DMS 273 treated with DMSO at 0.1 percent for 48 hours (cell line): ENCODE measurements at regions not wholly inside any gene's neighbourhood (a gene's known extent, or its start where the extent isn't known, plus 50 kb on each side); places are given as distances from the start of the nearest gene placed in this dataset.
"Not testable (repeated sequence)": the region's sequence is repeated elsewhere in the genome, so short reads cannot be mapped to it uniquely, and the experiment has no call there.

ENCODE experiments used
- DNase-seq: peaks from one replicate; lab custom pipeline; 2025; lab: John Stamatoyannopoulos, UW

- DNase-seq = no peak
These were observed 496.7 kb downstream of the EBF1 start for GRCh38 chr5:158602981-158603380.

DNA sequence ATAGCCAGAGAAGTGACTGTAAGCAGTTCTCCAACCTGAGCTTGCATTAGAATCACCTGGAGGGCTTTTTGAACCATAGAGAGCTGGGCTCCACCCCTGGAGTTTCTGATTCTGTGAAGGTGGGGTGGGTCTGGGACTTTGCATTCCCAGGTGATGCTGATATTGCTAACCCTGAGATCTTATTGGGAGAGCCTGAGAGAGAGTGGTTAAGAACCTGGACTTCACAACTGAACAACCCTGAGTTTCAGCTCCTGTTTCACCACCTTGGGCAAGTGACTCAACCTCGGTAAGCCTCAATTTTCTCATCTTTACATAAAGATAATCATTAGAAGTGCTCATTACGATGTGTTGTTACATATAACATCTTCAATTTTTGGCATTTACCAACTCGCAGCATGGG, 498.6 kb downstream of the EBF1 start:
- DNase-seq = no peak

DNA sequence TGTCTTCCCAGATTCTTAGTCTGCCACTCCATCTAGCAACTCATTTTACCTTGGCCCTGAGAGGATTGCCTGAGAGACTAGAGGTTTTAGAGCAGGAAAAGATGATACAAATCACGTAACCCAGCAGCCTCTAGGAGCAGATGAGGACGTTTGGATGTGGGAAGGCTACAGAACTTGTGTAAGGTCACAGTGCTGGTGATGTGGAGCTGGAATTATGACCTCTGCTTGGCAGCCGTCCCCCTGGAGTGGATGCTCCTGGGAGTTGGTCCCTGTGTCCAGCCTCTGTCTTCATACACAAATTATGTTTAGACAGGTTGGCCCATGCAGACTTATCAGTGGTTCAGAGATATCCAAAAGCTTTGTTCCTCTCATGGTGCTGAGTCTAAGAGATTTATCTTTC, 499.0 kb downstream of the EBF1 start:
- no peak for DNase-seq

DNA sequence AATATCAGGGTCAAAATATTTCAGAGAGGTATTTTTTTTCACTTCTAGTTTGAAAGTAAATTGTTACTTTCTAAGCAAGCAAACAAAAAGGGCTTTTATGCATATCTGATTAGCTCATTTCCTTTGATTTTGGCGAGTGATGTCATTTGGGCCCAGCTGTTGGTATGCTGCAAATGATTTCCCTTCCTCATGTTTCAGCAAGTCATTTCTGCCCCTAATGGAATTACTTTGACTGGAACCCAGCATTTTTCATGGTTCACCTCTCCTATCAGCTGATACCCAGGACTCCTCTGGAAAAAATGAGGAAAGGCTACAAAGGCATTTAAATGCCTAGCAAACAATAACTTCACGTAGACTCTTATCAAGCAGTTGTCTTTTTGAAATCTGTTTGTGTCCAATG, 500.6 kb downstream of the EBF1 start:
- no peak for DNase-seq

DNA sequence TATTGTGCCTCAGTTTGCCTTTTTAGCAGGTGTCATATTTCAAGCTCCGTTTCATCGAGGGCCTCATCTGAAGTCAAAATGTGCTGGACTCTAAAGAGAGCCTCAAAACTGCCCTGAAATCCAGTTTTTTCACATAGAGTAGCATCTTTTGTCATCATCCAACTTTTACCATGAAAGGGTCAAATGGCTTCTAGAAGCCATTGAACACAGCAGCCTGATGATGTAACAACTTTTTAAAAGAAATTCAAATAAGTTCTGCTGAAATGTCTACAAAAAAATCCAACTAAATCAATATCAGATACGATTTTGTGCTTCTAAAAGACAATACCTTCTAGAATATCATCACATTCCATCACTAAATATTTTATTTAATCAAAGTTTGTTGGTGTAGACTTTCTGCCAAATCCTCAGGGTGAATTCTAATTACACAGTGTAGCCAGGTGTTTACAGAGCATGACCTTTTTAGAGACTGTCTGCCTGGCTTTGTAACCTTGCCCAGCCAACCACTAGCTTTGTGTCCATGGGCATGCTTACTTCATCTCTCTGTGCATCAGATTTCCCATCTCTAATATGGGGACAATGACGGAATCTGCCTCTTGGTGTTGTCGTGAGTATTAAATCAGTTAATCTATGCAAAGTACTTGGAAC, 505.0 kb downstream of the EBF1 start:
- no peak for DNase-seq

DNA sequence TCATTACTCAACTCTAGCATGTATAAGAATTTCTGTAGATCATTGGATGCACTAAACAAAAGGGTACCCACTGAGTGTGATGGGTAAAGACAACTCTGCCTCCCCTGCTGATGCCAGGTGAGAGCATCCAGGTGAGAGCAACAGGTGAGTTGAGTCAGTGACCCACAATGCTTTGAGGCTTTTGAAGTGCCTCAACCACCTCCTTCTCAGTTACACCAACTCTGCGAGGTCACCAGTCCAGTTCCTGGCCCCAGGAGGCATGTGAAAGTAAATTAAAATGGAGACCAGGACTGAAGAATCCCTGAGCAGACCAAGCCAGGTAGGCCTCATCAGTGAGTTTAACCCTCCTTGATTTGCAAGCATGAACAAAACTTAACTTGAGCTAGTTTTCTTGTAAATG, 505.8 kb downstream of the EBF1 start:
- no peak for DNase-seq

- DNase-seq = no peak
These were observed 508.3 kb downstream of the EBF1 start for GRCh38 chr5:158591301-158591863.

GRCh38 chr5:158590746-158591300, 508.9 kb downstream of the EBF1 start:
- DNase-seq = no peak

DNA sequence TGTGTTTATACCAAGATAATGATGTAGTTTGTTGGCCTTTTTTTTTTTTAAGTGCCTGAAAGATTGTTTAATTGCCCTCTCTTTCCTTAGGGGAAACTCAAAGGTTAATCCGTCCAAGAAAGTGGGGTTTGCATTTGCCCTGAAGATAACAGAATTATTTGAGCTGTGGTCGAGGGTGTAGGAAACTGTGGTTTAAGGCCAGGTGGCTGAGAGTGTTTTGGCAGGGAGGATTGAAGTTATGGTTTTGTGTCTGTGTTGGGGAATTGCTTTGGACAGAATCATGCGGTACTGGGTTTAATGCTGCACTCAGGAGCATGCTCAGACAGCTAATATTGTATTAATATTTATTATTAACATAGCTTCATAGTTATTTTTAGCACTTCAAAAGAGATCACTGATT, 509.8 kb downstream of the EBF1 start:
- no peak for DNase-seq

GRCh38 chr5:158588617-158589016, 511.1 kb downstream of the EBF1 start:
- no peak for DNase-seq

DNA sequence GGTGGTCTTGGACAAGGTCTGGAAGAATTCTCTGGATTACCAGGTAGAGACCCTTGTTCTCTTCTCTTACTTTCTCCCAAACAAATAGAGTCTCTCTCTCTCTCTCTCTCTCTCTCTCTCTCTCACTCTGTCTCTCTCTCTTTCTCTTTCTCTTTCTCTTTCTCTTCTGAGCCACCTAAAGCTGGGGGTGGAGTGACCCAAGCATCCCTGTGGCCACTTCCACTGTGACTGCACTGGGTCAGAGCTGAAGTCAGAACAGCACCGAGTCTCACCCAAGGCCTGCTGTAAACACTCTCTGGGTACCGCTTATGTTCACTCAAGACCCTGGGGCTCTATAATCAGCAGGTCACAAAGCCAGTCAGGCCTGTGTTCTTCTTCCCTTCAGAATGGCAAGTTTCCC, 513.7 kb downstream of the EBF1 start:
- no peak for DNase-seq

DNA sequence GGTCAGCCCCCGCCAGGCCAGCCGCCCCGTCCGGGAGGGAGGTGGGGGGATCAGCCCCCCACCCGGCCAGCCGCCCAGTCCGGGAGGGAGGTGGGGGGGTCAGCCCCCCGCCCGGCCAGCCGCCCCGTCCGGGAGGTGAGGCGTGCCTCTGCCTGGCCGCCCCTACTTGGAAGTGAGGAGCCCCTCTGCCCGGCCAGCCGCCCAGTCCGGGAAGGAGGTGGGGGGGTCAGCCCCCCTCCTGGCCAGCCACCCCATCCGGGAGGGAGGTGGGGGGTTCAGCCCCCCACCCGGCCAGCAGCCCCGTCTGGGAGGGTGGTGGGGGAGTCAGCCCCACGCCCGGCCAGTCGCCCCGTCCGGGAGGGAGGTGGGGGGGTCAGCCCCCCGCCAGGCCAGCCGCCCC, 517.0 kb downstream of the EBF1 start:
- DNase-seq = not testable (repeated sequence)

DNA sequence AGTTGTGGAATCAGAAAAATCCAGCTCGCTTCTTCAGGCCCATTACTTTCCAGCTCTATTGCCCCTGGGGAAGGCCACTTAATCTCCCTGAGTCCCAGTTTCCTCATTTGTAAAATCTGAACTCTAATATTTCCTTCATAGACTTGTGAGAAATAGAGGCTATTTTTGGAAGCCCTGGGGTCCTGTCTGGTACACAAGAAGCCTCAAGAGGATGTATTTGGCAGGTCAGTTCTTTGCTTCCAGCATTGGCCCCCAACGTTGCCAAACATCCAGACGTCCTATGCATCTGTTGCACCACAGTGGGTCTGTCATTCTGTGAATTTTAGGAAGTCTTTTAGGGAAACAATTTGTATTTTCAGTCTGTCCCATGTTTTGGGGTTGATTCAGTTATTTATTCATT, 525.9 kb downstream of the EBF1 start:
- no peak for DNase-seq

GRCh38 chr5:158570502-158570901, 529.2 kb downstream of the EBF1 start:
- no peak for DNase-seq

- no peak for DNase-seq
These were observed 530.2 kb downstream of the EBF1 start for GRCh38 chr5:158569534-158569933.

DNA sequence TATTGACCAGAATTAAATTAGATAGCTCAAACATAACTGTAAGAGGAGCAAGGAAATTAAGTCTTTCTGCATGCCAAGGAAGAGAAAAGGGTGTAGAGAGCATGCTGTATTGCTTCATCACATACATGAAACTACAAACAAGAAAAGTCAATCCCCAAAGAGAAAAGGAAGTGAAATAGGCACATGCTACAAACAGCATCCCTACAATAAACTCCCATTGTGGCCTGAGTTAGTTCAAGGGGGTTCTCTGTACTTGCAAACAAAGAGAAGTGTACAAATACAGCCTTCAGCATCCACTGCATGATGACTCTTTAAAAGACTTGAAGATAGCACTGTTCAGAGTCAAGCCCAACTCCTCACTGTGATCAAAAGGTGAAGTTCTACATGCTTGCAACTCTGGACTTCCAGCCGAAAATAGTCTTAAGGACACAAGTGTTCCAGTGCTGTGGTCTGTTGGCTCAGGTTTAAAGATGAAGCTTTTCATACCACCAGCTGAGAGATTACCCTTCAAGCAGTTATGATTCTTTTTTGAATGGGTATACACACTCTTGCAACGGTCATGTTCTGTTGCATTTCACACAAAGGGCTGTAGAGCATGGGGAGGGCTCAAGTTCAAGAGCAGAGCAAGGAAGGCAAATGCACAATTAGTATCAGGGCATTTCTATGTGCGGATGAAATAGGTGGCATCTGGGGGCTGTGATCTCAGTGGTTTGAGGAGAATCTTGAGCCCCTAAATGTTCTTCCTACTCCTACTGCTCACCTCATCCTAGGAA, 534.5 kb downstream of the EBF1 start:
- DNase-seq = no peak

GRCh38 chr5:158563760-158564390, 535.8 kb downstream of the EBF1 start:
- DNase-seq = no peak

DNA sequence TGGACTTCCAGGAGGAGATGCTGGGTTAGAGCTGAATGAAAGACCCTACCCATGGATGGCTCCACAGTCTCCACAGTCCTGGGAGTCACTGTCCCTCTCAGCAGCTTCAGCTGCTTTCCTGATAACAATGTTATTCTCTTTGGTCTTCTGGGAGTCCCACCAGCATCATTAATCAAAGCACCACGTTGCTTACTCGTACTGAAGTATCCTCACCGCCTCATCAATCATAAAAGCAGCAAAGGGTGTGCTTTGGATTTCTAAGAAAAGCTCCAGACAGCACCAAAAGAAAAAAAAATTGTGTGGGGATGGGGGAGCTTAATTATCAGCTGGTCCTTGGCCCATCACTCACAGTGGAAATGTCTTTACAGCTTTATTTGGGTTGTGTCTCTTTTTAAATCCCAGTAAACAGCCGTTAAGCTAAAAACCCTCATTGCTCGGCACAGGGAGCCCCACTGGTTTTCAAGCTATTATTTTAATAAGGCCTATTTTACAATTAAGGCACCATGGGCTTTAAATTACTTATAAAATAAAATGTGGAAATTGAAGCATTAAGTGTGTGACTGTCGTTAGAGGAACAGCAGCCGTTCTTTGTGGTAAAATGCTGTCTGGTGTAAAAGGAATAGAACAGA, 538.0 kb downstream of the EBF1 start:
- no peak for DNase-seq

DNA sequence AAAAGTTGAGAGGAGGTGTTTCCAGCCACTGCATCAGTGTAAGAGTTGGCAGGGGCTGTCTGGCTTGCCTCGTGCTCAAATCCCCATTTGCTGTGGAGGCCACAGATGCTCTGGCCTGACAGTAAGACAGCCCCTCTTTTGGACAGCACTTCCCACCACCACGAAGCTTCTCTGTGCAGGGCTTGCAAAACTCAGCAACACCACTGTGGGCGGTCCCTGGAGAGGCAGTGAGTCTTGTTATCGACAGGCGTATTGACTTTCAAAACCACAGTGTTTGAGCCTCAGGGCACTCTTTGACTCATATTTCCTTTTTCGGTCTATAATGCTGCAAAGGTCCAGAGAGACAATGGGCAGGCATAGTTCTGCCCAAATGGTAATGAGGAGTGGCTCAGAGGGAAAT, 539.5 kb downstream of the EBF1 start:
- no peak for DNase-seq

- DNase-seq = no peak
These were observed 540.1 kb downstream of the EBF1 start for GRCh38 chr5:158559643-158560042.

DNA sequence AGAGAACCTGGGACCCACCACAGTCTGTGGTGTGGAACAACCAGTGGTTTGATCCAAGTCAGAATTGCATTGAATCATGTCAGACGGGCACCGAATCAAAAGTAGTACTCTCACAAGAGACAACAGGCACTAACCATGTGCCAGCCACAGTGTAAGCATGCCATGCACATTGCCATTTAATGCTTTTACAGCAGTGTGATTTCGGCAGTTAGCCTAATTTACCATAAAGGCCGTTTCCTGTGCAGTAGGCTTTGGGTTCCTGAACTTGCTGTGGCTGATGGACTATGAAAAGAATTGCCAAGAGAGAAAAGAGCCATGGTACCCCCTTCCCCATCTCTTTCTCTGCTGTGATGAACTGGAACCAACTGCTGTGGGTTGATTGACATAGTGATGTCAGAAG, 540.6 kb downstream of the EBF1 start:
- DNase-seq = no peak

DNA sequence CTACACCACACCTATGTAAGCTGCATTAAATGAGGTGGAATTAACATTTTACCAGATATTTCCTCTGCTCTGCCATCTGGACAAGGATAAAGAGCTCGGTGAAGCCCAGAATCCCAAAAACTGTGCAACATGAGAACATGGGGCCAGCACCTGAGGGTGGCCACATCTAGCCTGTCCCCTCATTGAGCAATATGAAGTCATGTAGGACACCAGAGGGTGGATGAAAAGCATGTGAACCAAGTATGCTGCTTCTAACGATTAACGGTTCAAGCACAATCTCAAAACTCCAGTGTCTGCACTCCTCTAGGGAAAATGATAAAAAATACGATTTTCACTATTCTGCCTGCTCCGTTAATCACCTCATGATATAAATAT, 545.8 kb downstream of the EBF1 start:
- no peak for DNase-seq
